22Rv1 (cell line): ENCODE measurements at regions not wholly inside any gene's neighbourhood (a gene's known extent, or its start where the extent isn't known, plus 50 kb on each side); places are given as distances from the start of the nearest gene placed in this dataset.
"Not testable (repeated sequence)": the region's sequence is repeated elsewhere in the genome, so short reads cannot be mapped to it uniquely, and the experiment has no call there.

Source experiments
- ZFX ChIP-seq: fragments of 450-650 bp; IDR thresholded peaks from 2 replicates; pipeline ENCODE4 v1.6.1; 2017; ENCODE audit warnings: antibody characterized with exemption, borderline replicate concordance
- TF ChIP-seq, protein P1 (sequence below): fragments of 450-650 bp; IDR thresholded peaks from 2 replicates; pipeline ENCODE4 v1.5.1; 2017; ENCODE audit warnings: mild to moderate bottlenecking

DNA sequence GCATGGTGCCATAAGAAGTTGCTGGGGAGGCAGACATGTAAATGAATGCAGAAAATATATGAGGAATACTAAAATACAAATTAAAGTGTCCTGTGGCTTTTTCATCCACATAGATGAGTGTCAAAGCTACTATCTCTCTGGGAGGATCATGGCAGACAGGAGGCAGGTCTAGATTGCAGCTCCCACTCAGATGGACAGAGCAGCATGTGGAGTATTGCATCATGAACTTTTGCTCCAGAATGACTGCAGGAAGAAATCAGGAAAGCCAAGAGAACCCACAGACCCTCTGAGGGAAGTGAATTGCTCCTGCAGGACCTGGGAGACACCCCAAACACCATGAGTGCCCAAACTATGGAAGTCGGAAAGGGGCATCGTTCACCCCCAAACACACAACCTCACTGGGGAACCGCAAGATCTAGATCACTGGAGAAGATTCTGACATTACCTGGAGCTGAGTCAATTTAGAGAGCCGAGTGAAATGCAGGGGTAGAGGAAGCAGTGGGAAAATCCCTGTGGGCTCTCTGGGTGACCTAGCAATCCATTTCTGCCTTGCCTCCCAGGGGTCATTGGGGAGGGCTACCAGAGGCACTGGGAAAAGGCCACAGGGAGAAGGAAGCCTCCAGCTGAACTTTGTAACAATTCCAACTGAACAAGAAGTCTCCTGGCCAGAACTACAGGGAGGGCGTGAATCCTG lies 61.0 kb upstream of the PRSS3 start:
- TF ChIP-seq, protein P1, sequence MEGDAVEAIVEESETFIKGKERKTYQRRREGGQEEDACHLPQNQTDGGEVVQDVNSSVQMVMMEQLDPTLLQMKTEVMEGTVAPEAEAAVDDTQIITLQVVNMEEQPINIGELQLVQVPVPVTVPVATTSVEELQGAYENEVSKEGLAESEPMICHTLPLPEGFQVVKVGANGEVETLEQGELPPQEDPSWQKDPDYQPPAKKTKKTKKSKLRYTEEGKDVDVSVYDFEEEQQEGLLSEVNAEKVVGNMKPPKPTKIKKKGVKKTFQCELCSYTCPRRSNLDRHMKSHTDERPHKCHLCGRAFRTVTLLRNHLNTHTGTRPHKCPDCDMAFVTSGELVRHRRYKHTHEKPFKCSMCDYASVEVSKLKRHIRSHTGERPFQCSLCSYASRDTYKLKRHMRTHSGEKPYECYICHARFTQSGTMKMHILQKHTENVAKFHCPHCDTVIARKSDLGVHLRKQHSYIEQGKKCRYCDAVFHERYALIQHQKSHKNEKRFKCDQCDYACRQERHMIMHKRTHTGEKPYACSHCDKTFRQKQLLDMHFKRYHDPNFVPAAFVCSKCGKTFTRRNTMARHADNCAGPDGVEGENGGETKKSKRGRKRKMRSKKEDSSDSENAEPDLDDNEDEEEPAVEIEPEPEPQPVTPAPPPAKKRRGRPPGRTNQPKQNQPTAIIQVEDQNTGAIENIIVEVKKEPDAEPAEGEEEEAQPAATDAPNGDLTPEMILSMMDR: not testable (repeated sequence)
- TF ChIP-seq ZFX: not testable (repeated sequence)
